Erythroblast (primary cell): ENCODE measurements at regions not wholly inside any gene's neighbourhood (a gene's known extent, or its start where the extent isn't known, plus 50 kb on each side); places are given as distances from the start of the nearest gene placed in this dataset.

ENCODE experiments used
- GATA1 ChIP-seq: IDR thresholded peaks from 2 replicates; pipeline ENCODE4 v1.6.1; 2011; ENCODE audit warnings: low read depth, mild to moderate bottlenecking, control low read depth, low read length, moderate library complexity
- POLR2A ChIP-seq: IDR thresholded peaks from 2 replicates; pipeline ENCODE4 v1.6.1; 2011; ENCODE audit warnings: mild to moderate bottlenecking, low read length

DNA sequence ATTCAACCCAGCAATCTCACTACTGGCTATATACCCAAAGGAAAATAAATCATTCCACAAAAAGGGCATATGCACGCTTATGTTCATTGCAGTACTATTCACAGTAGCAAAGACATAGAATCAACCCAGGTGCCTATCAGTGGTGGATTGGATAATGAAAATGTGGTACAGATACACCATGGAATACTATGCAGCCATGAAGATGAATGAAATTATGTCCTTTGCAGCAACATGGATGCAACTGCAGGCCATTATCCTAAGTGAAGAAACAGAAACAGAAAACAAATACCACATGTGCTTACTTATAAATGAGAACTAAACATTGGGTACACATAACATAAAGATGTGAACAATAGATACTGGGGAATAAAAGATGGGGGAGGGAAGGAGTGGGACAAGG, 606.4 kb upstream of the GRM7 start:
- TF ChIP-seq POLR2A = no peak
- TF ChIP-seq GATA1 = no peak
